ENCODE measurements at regions not wholly inside any gene's neighbourhood (a gene's known extent, or its start where the extent isn't known, plus 50 kb on each side); places are given as distances from the start of the nearest gene placed in this dataset.

GRCh38 chr16:80019395-80019794, 418.9 kb upstream of the MAF start:
- no peaks in the 10 kb centered on the region for H3K79me2 ChIP-seq (ENCODE audit: insufficient read depth, low read length)
- no peaks in the 10 kb centered on the region for H4K20me1 ChIP-seq (ENCODE audit: control insufficient read depth, insufficient read depth, insufficient read length)
- no peak overlapping the region for H3K27ac ChIP-seq (ENCODE audit: insufficient read length, low read depth, low read length)
- DNase-seq, result no peak
- no peaks in the 10 kb centered on the region for H3K4me1 ChIP-seq (ENCODE audit: insufficient read depth, low read length)
- H3K9me3 ChIP-seq (ENCODE audit: control insufficient read depth, low read depth, low read length), result no peaks in the 10 kb centered on the region
- no peak for TF ChIP-seq CTCF (conservative IDR thresholded peaks at IDR 0.05)
- no CpG with 5 or more reads among the region's 2 CpGs for WGBS (ENCODE audit: extremely low coverage, insufficient read length, low lambda C conversion rate)
- no peak overlapping the region for H2AK5ac ChIP-seq (ENCODE audit: insufficient read length, low read length)
- H3K23ac ChIP-seq (ENCODE audit: insufficient read length, low read depth, low read length), result no peak overlapping the region
- no peak overlapping the region for H3K4me3 Mint-ChIP-seq
- H3K27me3 ChIP-seq (ENCODE audit: insufficient read depth, low read length), result no peaks in the 10 kb centered on the region
- no peaks in the 10 kb centered on the region for H3K23me2 ChIP-seq (ENCODE audit: insufficient read length, low read depth, low read length, poor library complexity, severe bottlenecking)
- no peak overlapping the region for H4K5ac ChIP-seq (ENCODE audit: insufficient read length, low read depth, low read length)
- no peak overlapping the region for H3K4me2 ChIP-seq (ENCODE audit: insufficient read depth, insufficient read length, low read length)
- no peak overlapping the region for H3K27ac Mint-ChIP-seq
- no peak overlapping the region for H3K18ac ChIP-seq (ENCODE audit: insufficient read length, low read depth, low read length)
- H3K79me1 ChIP-seq (ENCODE audit: insufficient read depth, low read depth, low read length, poor library complexity, severe bottlenecking), result no peaks in the 10 kb centered on the region
- H2BK12ac ChIP-seq (ENCODE audit: insufficient read length, low read depth, low read length), result no peak overlapping the region
- no peaks in the 10 kb centered on the region; a peak in 1 of 5 replicates for H3K9me3 Mint-ChIP-seq
- H3K9ac ChIP-seq (ENCODE audit: extremely low read depth, insufficient read length, low read length), result no peak overlapping the region
- no peak overlapping the region for H4K91ac ChIP-seq (ENCODE audit: insufficient read length, low read depth, low read length)
- H3K56ac ChIP-seq (ENCODE audit: insufficient read length, low read depth, low read length), result no peak overlapping the region
- no peak overlapping the region for H3K14ac ChIP-seq (ENCODE audit: insufficient read depth, low read length)
- H2BK5ac ChIP-seq (ENCODE audit: insufficient read length, low read length), result no peak overlapping the region
- H3K4me1 Mint-ChIP-seq, result no peaks in the 10 kb centered on the region; a peak in 1 of 4 replicates
- no peak overlapping the region for H3K4ac ChIP-seq (ENCODE audit: low read depth, low read length)
- no peak overlapping the region for H3T11ph ChIP-seq (ENCODE audit: low read length)
- H2BK120ac ChIP-seq (ENCODE audit: low read depth, low read length, poor library complexity, severe bottlenecking), result no peak overlapping the region
- H2AFZ ChIP-seq (ENCODE audit: low read length), result no peak overlapping the region
- H4K8ac ChIP-seq (replicated peaks; ENCODE audit: insufficient read length, low read depth, low read length), result no peak overlapping the region
- H2BK20ac ChIP-seq (ENCODE audit: low read depth, low read length, poor library complexity, severe bottlenecking), result no peak overlapping the region
- H2BK15ac ChIP-seq (ENCODE audit: low read depth, low read length), result no peak overlapping the region
- no peaks in the 10 kb centered on the region for H3K27me3 Mint-ChIP-seq (ENCODE audit: low read depth)
- H3K36me3 Mint-ChIP-seq (ENCODE audit: insufficient read depth in 1 of 3, low read depth in 3 of 3), result no peaks in the 10 kb centered on the region

All from H9 (cell line).